Islet of Langerhans (tissue), 1 donor: ENCODE measurements at regions not wholly inside any gene's neighbourhood (a gene's known extent, or its start where the extent isn't known, plus 50 kb on each side); places are given as distances from the start of the nearest gene placed in this dataset.

Source experiments
- FAIRE-seq: peaks from one replicate; lab custom pipeline; 2011; peaks lifted over from hg19 to GRCh38; lab: Jason Lieb, UNC

- no peak for FAIRE-seq
These were observed 481.9 kb downstream of the CDH2 start for GRCh38 chr18:27695052-27695451.

GRCh38 chr18:27688581-27688980, 488.3 kb downstream of the CDH2 start:
- FAIRE-seq = no peak

DNA sequence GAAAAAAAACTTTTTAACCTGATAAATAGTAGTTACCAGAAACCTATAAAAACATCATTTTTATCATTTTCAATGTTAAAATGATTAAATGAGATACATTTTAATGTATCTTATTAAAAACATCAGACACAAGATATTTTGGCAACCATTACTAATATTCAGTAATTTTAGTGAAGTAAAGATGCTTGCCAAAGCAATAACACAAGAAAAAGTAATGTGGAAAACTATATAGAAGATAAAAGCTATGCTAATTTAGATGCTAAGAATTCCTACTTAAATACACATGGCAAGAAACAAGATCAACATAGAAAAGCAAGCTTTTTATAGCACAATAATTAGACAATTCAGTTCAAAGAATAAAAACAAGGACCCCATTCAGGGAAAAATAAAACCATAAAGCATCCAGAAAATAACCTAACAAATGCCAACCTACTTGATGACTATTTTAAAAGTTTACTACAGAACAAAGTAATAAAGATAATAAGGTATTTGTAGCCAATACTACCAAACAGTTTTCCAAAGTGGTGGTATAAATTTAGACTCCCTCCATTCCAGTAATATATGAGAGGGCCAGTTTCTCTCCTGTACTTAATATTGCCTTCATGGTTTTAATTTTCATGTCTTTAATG, 489.5 kb downstream of the CDH2 start:
- no peak for FAIRE-seq

DNA sequence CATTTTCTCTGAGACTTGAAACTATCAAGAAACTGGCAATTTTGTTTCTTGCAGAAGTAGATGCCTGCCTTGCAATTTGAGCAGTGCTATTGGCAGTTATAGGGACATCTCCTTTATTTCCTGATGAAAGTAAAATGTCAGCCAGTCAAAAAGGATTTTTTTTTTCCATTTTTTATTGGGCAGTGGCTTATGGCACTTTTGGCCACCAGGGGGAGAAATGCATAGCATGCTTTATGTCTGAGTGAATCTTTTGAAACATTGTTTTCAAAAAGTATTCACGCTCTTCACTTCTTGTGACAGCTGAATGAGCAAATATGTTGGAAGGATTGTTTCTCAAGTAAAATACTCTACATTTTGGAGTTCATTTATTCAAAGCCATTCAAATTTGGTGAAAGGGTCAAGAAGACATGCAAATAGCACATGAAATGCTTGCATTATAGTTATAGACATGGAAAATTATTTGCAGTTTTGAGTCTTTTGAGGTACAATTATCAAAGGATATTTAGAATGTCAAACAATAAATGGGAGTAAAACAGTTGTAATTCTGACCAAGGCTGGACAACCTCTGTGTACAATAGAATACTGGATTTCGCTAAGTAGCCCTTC, 491.0 kb downstream of the CDH2 start:
- FAIRE-seq = no peak

GRCh38 chr18:27685091-27685490, 491.8 kb downstream of the CDH2 start:
- no peak for FAIRE-seq

DNA sequence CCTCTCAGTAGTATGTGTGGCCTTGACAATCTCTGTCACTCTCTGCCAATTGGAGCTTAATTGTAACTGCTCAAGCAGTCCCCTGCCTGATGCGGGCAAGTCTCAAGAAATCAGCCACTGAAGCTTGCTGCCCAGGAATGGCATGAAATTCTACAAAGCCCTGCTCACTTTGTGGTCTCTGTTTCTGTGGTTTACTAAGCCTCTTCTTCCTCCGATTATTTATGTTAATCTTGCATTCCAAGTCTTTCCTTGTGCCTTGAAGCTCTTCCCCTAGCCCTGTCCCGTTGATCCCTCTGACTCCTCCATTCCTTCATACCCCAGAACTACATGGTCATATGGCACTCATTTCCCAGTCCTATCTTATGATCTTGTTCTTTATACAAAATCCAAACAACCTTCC, 489.3 kb upstream of the CHST9 start:
- FAIRE-seq = no peak

DNA sequence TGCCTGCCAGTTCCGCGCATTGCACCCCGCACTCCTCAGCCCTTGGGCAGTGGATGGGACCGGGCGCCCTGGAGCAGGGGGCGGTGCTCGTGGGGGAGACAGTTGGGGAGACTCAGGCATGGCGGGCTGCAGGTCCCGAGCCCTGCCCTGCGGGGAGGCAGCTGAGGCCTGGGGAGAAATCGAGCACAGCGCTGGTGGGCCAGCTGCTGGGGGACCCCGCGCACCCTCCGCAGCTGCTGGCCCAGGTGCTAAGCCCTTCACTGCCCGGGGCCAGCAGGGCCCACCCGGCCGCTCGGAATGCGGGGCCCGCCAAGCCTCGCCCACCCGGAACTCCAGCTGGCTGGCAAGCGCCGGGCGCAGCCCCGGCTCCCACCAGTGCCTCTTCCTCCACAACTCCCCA, 488.8 kb upstream of the CHST9 start:
- FAIRE-seq = no peak

- FAIRE-seq = no peak
These were observed 483.1 kb upstream of the CHST9 start for GRCh38 chr18:27668158-27668557.

DNA sequence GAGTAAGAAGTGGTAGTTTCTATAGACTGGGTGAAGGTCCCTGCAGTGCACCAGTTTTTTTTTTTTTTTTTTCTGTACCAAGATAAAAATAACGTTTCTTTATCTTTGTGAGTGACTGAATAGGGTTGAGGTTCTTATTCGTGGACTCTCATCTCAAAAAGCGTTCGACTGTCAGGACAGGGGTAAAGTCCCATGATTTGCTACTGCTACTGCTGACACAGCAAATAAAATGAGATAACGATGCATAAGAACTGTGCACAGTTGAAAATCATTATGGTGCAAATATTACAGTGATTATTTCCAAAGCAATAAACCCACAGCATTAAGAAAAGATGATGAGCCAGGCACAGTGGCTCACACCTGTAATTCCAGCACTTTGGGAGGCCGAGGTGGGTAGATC, 482.0 kb upstream of the CHST9 start:
- no peak for FAIRE-seq

GRCh38 chr18:27666016-27666415, 480.9 kb upstream of the CHST9 start:
- no peak for FAIRE-seq

DNA sequence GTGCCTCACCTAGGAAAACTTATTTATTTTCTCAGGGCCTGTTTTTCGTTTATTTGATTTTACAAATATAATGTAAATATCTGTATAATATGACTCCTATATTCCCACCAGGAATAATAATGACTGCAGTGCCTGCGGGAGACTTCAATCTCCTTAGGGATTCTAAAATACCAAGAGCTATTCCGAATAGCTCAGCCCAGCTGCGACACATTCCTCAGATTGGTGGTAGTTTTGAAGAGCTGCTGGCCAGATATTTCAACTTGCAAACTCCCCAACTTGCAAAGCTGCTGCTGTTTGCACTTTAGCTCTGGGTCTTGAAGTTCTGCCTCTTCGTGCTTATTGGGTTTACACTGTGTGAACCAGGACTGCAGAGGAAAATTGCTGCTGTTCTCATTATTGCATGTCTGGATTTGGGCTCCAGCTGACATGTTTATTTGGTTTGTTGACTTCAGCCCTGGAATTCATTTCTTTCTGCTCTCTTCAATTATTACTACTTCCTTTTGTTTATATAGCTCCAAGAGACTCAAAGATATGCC, 480.2 kb upstream of the CHST9 start:
- FAIRE-seq = no peak

DNA sequence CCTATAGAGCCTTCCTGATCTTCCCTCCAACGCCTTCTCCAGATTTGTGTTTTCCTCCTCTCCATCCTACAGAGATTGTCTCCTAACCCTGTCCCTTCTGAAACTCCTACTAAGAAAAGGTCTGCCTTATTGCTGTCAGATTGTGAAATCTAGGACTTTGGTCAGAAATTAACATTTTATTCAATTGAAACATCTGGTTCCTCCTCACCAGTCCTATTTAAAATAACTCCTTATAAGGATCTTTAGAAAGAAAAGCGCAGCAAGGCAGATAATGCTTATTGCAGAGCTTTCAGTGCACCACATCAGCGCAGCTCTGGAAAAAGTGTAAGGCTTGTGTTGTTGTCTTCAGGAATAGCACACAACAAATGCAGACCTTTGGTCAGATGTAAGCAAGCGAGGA, 477.8 kb upstream of the CHST9 start:
- FAIRE-seq = no peak

DNA sequence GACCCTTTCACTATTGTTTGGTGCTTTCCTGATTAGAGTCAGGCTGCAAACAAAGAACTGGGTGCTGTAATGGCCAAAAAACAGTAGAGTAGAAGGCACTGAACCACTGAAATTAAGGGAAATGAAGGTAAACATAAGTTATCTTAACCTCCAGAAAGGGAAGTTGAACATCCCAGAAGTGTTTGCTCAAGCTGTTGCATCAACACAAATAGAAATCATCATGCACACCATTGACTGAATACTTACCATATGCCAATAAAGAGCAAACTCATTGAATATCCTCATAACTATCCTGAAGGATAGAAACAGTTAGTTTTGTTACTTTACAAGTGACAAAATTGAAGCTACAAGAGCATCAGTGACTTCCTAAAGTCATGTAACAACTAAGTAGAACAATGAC, 477.4 kb upstream of the CHST9 start:
- no peak for FAIRE-seq

DNA sequence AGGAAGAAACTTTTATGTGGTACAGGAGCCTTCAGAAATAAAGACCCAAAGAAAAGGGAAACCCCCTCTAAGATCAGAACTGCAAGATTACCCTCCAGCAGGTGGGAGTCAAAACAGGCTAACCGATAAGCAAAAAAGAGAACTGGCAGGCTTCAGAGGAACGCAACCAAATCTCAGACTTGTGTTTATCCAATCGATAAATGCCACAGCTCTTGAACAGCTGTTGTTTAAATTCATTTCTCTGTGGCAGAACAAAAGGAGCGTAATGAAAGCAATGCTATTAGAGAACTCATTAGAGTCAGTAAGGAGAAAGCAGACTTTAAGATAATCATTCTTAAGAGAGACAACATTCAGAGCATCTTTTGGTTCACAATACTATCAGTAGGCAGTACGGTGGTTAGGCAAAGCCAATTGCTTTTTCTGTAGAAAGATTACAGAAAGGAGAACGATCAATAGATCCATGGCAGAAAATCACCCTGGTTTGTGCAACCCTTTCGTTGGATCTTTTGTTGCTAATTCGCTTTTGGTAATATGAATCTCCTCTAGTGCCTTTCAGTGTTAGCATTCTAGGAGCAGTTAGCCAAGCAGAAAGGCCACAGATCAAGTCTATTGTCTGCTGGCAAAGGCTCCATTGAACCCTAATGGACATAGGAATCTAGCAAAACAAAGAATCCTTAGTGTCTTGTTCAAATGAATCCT, 476.4 kb upstream of the CHST9 start:
- FAIRE-seq = no peak

DNA sequence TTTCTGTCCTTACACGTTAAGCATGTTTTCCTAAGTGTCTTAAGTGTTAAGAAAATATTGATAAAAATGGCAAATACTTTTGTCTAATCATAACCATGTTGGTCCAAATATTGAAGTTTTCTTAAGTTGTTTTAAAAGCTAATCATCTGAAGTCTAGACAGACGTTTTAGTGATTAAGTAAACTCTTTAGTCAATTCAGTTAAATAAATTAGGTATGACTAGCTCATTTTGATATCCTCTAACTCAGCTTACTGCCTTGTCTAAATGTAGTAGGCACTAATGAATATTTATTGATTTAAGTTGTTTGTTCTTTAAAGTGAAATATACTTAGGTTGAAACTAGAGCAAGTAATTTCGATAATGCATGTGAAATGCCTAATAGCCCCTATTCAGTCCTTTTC, 471.8 kb upstream of the CHST9 start:
- FAIRE-seq = no peak

DNA sequence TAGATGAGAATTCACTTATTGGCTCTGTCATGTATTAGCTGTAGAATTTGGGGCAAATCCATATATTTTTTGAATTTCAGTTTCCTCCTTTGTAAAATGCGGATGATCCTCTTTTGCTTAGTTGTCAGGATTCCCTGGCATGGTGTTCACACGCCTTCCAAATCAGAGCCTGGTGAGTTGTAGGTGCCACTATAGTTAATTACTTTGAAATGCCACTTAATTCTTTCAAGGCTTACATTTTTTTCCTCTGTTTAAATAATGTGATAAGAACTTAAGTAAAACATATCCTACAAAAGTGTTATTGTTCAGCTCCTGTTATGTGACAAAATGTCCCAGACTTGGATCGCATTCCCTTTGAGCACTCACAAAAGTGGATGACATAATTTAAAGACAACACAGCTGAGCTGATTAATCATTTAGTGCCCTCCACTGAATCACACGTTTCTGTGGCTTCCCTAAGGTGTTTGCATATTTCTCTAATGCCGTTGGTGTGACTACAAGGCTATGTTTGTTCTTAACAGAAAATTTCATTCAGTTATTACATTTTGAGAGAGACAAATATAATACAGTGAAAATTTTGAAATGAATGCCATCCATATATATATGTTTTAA, 471.2 kb upstream of the CHST9 start:
- FAIRE-seq = no peak

DNA sequence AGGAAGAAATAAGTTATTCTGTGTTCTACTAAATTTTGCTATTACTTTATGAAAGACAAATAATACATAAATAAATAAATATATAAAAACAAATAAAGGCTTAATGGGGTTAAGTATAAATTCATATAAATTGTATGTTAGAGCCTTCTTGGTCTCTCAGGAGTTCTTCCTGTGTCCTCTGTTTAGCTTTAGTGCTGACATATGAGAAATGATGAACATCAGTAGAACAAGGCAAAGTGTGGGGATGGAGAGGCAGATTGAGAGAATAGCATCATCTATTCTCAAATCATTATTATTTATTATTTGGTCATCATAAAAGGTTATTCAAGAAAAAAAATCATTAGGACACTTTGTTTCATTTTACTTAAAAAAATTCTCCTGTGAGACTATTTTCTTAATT, 468.1 kb upstream of the CHST9 start:
- FAIRE-seq = no peak

- FAIRE-seq = no peak
These were observed 467.5 kb upstream of the CHST9 start for GRCh38 chr18:27652480-27653121.

GRCh38 chr18:27649621-27650020, 464.5 kb upstream of the CHST9 start:
- FAIRE-seq = no peak

GRCh38 chr18:27645929-27646328, 460.8 kb upstream of the CHST9 start:
- FAIRE-seq = no peak

- no peak for FAIRE-seq
These were observed 451.5 kb upstream of the CHST9 start for GRCh38 chr18:27636576-27637085.

DNA sequence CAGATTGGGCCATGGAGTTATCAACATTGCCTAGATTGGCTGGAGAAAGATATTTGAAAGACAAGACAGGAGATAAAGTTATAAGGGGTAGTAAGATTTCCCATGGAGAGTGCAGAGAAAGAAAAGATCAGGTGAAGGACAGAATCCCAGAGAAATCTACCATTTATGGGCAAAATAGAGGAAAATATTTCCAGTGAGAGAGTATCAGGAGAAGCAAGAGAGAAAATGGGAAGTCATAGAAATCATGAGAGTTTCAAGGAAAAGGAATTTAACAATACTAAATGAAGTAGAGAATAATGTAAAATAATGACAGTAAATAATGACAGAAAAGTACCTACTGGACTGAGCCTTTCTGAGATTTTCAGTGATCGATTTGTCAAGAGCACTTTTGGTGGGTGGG, 447.6 kb upstream of the CHST9 start:
- FAIRE-seq = no peak

GRCh38 chr18:27627927-27628326, 442.8 kb upstream of the CHST9 start:
- no peak for FAIRE-seq
